ENCODE measurements at regions not wholly inside any gene's neighbourhood (a gene's known extent, or its start where the extent isn't known, plus 50 kb on each side); places are given as distances from the start of the nearest gene placed in this dataset.

- TF ChIP-seq EZH2 (IDR thresholded peaks at IDR 0.05; ENCODE audit: borderline replicate concordance, control insufficient read depth, low read depth, low read length) (no peak), ESRRA (IDR thresholded peaks at IDR 0.05; ENCODE audit: low read length) (no peak), POLR2AphosphoS5 (IDR thresholded peaks at IDR 0.05; ENCODE audit: low read length) (no peak), ZNF217 (IDR thresholded peaks at IDR 0.05) (no peak), ETV6 (conservative IDR thresholded peaks at IDR 0.05 in 1 of 2, IDR thresholded peaks at IDR 0.05 in 1 of 2; ENCODE audit: borderline replicate concordance in 1 of 2, low read depth in 1 of 2) (no peak), TAF1 (IDR thresholded peaks at IDR 0.05; ENCODE audit: borderline replicate concordance, low read depth, low read length) (no peak), ZNF274 (IDR thresholded peaks at IDR 0.05; ENCODE audit: insufficient read depth, insufficient read length) (no peak), STAT1 (conservative IDR thresholded peaks at IDR 0.05) (no peak)
- TF ChIP-seq, protein P1, sequence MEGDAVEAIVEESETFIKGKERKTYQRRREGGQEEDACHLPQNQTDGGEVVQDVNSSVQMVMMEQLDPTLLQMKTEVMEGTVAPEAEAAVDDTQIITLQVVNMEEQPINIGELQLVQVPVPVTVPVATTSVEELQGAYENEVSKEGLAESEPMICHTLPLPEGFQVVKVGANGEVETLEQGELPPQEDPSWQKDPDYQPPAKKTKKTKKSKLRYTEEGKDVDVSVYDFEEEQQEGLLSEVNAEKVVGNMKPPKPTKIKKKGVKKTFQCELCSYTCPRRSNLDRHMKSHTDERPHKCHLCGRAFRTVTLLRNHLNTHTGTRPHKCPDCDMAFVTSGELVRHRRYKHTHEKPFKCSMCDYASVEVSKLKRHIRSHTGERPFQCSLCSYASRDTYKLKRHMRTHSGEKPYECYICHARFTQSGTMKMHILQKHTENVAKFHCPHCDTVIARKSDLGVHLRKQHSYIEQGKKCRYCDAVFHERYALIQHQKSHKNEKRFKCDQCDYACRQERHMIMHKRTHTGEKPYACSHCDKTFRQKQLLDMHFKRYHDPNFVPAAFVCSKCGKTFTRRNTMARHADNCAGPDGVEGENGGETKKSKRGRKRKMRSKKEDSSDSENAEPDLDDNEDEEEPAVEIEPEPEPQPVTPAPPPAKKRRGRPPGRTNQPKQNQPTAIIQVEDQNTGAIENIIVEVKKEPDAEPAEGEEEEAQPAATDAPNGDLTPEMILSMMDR (IDR thresholded peaks at IDR 0.05 in 2 of 3, conservative IDR thresholded peaks at IDR 0.05 in 1 of 3; ENCODE audit: control insufficient read depth in 2 of 3, extremely low read depth in 1 of 3, insufficient read depth in 1 of 3, low read depth in 3 of 3, low read length in 3 of 3): no peak
Measured at GRCh38 chrX:25742334-25742733, 395.8 kb upstream of the MAGEB18 start.
